GM08714 (cell line): ENCODE measurements at regions not wholly inside any gene's neighbourhood (a gene's known extent, or its start where the extent isn't known, plus 50 kb on each side); places are given as distances from the start of the nearest gene placed in this dataset.
"Not testable (repeated sequence)": the region's sequence is repeated elsewhere in the genome, so short reads cannot be mapped to it uniquely, and the experiment has no call there.

Experiments
- H3K4me3 ChIP-seq: fragments of 200-500 bp; sonication (Bioruptor generic); 2 replicates; pipeline ENCODE4 v1.5.1; 2014; ENCODE audit warnings: mild to moderate bottlenecking, low read length, inconsistent platforms
- ZNF274 ChIP-seq: IDR thresholded peaks from 2 replicates; pipeline ENCODE4 v1.6.1; 2012; ENCODE audit warnings: mild to moderate bottlenecking, low read depth, low read length

GRCh38 chr4:164239433-164239832, 514.5 kb upstream of the SMIM31 start:
- H3K4me3 ChIP-seq, result no peak overlapping the region
- no peak for TF ChIP-seq ZNF274

GRCh38 chr4:164239976-164240375, 514.0 kb upstream of the SMIM31 start:
- TF ChIP-seq ZNF274, result no peak
- no peak overlapping the region for H3K4me3 ChIP-seq

DNA sequence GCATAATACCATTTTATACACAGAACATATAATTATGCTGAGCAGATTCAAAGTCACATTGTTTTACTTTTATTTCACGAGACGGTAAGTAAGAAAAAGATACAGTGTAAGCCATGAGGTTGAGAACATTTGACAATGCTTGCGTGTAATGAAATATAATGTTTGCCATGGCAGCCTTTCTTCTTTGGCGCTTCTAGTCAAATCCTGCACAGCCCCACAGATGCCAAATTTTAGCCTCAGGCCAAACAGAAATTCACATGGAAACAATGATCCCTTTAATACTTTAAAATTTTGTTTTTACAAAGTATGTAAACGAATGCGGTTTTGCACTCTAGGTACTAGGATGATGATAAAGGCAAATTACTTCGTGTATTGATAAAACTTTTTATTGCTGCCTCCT, 502.7 kb upstream of the SMIM31 start:
- H3K4me3 ChIP-seq, result no peak overlapping the region
- no peak for TF ChIP-seq ZNF274

DNA sequence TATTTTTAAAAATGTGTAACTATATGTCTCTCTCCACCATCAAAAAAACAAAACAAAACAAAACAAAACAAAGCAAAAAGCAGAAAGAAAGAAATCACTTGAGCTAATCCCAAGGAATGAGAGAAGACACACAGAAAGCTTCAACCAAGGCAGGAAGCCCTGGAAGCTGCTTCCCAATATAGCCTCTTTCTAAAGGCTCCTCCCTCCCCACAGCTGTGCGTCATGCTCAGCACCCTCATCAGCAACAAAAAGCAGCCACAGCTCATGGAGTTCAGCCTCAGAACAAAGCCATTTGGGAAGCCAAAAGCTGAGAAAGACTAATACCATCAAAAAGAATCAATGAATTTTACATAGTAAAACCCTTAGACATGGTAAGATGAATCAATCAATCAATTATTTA, 501.6 kb upstream of the SMIM31 start:
- H3K4me3 ChIP-seq, result no peak overlapping the region
- TF ChIP-seq ZNF274, result no peak

DNA sequence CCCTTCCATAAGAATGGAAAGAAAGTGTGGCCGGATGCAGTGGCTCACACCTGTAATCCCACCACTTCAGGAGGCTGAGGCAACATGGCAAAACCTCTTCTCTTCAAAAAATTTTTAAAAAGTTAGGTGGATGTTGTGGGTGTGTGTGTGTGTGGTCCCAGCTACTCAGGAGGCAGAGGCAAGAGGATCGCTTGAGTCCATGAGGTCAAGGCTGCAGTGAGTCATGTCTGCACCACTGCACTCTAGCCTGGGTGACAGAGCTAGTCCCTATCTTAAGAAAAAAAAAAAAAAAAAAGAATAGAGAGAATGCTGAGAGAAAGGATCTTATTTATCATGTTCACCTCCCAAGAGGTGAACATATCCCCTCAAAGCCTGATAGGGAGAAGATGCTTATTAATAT, 492.1 kb upstream of the SMIM31 start:
- no peak for TF ChIP-seq ZNF274
- H3K4me3 ChIP-seq, result no peak overlapping the region

GRCh38 chr4:164262508-164262907, 491.4 kb upstream of the SMIM31 start:
- H3K4me3 ChIP-seq, result not testable (repeated sequence)

- H3K4me3 ChIP-seq, result not testable (repeated sequence)
These were observed 476.5 kb upstream of the SMIM31 start for GRCh38 chr4:164277414-164277813.

GRCh38 chr4:164287173-164287572, 466.8 kb upstream of the SMIM31 start:
- no peak overlapping the region for H3K4me3 ChIP-seq
- no peak for TF ChIP-seq ZNF274

- no peak for TF ChIP-seq ZNF274
- H3K4me3 ChIP-seq, result no peak overlapping the region
These were observed 465.4 kb upstream of the SMIM31 start for GRCh38 chr4:164288578-164288977.

GRCh38 chr4:164293203-164293602, 460.7 kb upstream of the SMIM31 start:
- no peak for TF ChIP-seq ZNF274
- no peak overlapping the region for H3K4me3 ChIP-seq

GRCh38 chr4:164293743-164294142, 460.2 kb upstream of the SMIM31 start:
- no peak overlapping the region for H3K4me3 ChIP-seq
- TF ChIP-seq ZNF274, result no peak

- no peak for TF ChIP-seq ZNF274
- H3K4me3 ChIP-seq, result no peak overlapping the region
These were observed 452.5 kb upstream of the SMIM31 start for GRCh38 chr4:164301430-164301829.

DNA sequence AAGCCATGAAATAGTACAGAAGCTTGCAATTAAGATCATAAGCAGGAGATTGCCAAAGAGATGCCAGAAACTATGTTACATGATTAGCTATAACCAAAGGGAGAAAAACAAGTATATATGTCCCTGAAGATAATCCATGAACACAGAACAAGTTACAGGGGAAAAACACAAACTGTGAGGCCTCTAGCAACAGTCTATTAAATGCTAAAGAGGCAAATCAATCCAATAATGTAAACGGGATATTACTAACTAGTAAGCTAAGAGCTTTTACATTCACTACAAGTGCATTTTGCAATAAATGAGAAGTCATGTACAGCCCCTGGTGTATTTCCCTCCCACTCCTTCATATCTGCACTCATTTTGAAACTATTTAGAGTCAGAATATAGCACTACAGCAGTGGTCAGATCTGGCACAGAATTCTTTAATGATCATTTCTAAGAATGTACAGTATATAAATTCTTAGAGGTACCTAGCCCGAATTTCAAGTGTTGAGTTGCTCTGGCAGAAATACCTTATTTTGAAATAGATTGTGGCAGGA, 449.8 kb upstream of the SMIM31 start:
- no peak for TF ChIP-seq ZNF274
- no peak overlapping the region for H3K4me3 ChIP-seq

GRCh38 chr4:164304861-164305260, 449.1 kb upstream of the SMIM31 start:
- no peak for TF ChIP-seq ZNF274
- H3K4me3 ChIP-seq, result no peak overlapping the region

GRCh38 chr4:164307262-164307661, 446.7 kb upstream of the SMIM31 start:
- TF ChIP-seq ZNF274, result no peak
- H3K4me3 ChIP-seq, result no peak overlapping the region

DNA sequence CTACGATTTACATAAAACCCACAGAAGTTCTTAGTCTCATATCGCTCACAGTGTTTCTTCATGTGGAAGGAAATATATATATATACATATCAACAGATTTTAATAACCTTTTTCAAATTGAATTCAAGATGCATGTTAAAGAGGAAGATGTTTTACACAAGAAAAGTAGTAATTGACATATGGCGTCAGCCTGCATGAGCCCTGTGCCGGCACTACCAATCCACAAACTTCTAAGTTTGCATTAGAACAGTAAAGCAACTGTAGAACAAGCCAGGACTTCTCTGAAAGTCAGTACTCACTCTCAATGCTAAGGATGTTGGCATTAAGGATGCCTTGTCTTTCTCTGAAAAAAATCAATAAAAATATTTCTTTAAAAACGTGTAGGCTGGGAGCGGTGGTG, 441.3 kb upstream of the SMIM31 start:
- no peak for TF ChIP-seq ZNF274

More for the DNA sequence above, 441.3 kb upstream of the SMIM31 start:
- no peak overlapping the region for H3K4me3 ChIP-seq
